HFFc6 (cell line): ENCODE measurements at regions not wholly inside any gene's neighbourhood (a gene's known extent, or its start where the extent isn't known, plus 50 kb on each side); places are given as distances from the start of the nearest gene placed in this dataset.

Experiments used
- DNase-seq: peaks from one replicate; pipeline ENCODE4 v3.0.0-alpha.2; 2018
- H3K27ac Mint-ChIP-seq: 2 replicates; pipeline ENCODE4 v1.8.0; 2020; ENCODE audit warnings: mild to moderate bottlenecking, mixed read lengths
- H3K27me3 Mint-ChIP-seq: 2 replicates; pipeline ENCODE4 v1.8.0; 2021; ENCODE audit warnings: mild to moderate bottlenecking, moderate library complexity, mixed read lengths; ENCODE audit not compliant: insufficient read depth
- H3K36me3 Mint-ChIP-seq: 2 replicates; pipeline ENCODE4 v1.8.0; 2021; ENCODE audit warnings: low read depth, mixed read lengths
- H3K4me1 Mint-ChIP-seq: 2 replicates; pipeline ENCODE4 v1.8.0; 2020; ENCODE audit warnings: low read depth, mixed read lengths
- H3K4me3 Mint-ChIP-seq: 2 replicates; pipeline ENCODE4 v1.8.0; 2020; ENCODE audit warnings: mild to moderate bottlenecking, moderate library complexity, mixed read lengths
- H3K9me3 Mint-ChIP-seq: 2 replicates; pipeline ENCODE4 v1.8.0; 2020; ENCODE audit warnings: mild to moderate bottlenecking, mixed read lengths
- TF ChIP-seq, protein P1 (sequence below): fragments of 200-600 bp; sonication (generic); IDR thresholded peaks from 2 replicates; pipeline ENCODE4 v1.5.0; 2021; ENCODE audit warnings: antibody characterized with exemption, mild to moderate bottlenecking

DNA sequence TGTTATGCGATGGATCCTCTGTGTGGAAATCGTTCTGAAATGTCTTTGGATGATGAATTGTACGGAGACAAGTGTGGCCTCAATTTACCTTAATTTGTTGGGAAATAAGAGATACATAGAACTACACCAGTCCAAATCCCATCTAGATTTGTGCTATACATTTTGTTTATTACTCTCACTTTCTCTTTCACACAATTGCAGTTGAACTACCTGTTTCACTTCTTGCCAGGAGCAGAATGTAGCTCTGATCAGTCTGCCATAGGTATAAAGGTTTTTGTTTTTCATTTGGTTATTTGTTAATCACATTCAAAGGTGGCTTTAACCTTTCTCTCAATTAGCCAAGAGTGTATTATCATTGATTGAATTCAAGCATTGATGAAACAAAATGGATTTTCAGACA lies 268.2 kb downstream of the SNAPC1 start:
- no peaks in the 10 kb centered on the region for H3K9me3 Mint-ChIP-seq
- H3K27me3 Mint-ChIP-seq = no peaks in the 10 kb centered on the region; the same call in 1 of the 2 replicates
- H3K27ac Mint-ChIP-seq = no peak overlapping the region

DNA sequence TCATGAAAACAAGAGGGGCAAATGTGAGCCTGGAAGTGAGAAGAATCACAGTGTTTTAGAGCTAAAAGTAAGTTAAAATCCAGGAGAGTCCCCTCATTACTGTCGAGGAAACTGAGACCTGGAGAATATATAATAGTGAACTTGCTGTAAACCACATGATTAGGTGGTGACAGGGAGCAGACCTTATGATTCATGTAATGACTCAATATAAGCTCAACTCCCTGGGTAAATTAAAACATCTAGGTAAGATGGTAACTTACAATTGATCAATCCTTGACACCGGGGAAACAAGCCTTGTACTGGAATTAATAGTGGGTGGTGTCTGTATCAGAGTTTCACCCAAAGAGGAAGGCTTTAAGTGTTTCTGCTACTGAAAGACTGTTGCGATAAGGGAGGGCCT lies 269.3 kb downstream of the SNAPC1 start:
- Mint-ChIP-seq H3K4me3 (no peak overlapping the region), H3K27me3 (no peaks in the 10 kb centered on the region), H3K36me3 (no peaks in the 10 kb centered on the region), H3K27ac (no peak overlapping the region), H3K4me1 (peaks cover 6% of the 10 kb centered on the region; the same call in 1 of the 2 replicates), H3K9me3 (no peaks in the 10 kb centered on the region)
- TF ChIP-seq, protein P1, sequence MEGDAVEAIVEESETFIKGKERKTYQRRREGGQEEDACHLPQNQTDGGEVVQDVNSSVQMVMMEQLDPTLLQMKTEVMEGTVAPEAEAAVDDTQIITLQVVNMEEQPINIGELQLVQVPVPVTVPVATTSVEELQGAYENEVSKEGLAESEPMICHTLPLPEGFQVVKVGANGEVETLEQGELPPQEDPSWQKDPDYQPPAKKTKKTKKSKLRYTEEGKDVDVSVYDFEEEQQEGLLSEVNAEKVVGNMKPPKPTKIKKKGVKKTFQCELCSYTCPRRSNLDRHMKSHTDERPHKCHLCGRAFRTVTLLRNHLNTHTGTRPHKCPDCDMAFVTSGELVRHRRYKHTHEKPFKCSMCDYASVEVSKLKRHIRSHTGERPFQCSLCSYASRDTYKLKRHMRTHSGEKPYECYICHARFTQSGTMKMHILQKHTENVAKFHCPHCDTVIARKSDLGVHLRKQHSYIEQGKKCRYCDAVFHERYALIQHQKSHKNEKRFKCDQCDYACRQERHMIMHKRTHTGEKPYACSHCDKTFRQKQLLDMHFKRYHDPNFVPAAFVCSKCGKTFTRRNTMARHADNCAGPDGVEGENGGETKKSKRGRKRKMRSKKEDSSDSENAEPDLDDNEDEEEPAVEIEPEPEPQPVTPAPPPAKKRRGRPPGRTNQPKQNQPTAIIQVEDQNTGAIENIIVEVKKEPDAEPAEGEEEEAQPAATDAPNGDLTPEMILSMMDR = no peak
- no peak for DNase-seq

More for the DNA sequence above, 268.2 kb downstream of the SNAPC1 start:
- no peaks in the 10 kb centered on the region for H3K36me3 Mint-ChIP-seq
- no peak overlapping the region for H3K4me3 Mint-ChIP-seq
- no peak for DNase-seq
- peaks cover 6% of the 10 kb centered on the region; the same call in 1 of the 2 replicates for H3K4me1 Mint-ChIP-seq
- TF ChIP-seq, protein P1 = no peak

DNA sequence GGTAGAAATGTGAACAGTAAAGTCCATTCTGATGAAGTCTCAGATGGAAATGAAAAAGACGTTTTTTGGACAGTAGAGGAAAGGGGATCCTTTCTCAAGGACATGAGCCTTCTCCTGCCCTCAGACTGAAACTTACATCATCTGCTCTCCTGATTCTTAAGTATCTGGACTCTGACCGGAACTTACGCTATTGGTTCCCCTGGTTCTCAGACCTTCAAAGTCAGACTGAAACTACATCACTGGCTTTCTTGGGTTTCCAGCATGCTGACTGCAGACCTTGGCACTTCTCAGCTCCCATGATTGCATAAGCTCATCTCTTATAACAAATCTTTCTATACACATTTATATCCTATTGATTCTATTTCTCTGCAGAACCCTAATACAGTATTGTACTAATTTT lies 291.0 kb downstream of the SNAPC1 start:
- no peak for DNase-seq
- Mint-ChIP-seq H3K36me3 (peaks cover 7% of the 10 kb centered on the region; the same call in 1 of the 2 replicates), H3K4me3 (no peak overlapping the region), H3K9me3 (peaks cover 12% of the 10 kb centered on the region; the same call in 1 of the 2 replicates), H3K4me1 (peaks cover 6% of the 10 kb centered on the region; the same call in 1 of the 2 replicates), H3K27ac (no peak overlapping the region), H3K27me3 (peaks cover 3% of the 10 kb centered on the region)
- TF ChIP-seq, protein P1 = no peak

DNA sequence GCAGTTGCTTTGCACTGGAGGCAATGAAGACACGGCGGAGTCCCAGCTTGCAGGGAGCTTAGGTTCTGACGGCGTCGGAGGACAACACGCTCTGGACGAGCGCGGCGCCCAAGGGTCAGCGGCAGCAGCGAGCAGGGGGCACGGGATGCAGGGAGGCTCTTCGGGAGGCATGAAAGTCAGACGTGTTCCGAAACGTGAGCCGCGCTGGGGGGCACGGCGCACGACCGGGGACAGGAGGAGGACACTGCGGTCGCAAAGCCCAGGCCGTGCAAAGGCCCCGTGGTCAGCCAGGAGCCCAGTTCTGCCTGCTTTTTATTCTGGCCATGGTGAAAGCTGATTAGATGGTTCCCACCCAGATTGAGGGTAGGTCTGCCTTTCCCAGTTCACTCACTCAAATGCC lies 294.6 kb downstream of the SNAPC1 start:
- H3K4me1 Mint-ChIP-seq = no peaks in the 10 kb centered on the region
- H3K4me3 Mint-ChIP-seq = no peak overlapping the region
- no peak overlapping the region for H3K27ac Mint-ChIP-seq
- no peaks in the 10 kb centered on the region for H3K27me3 Mint-ChIP-seq
- 0 out of 2 replicates have a peak, but pooled peaks cover under 1% of the 10 kb centered on the region for H3K36me3 Mint-ChIP-seq
- H3K9me3 Mint-ChIP-seq = no peaks in the 10 kb centered on the region
- TF ChIP-seq, protein P1 = no peak
- DNase-seq = no peak

DNA sequence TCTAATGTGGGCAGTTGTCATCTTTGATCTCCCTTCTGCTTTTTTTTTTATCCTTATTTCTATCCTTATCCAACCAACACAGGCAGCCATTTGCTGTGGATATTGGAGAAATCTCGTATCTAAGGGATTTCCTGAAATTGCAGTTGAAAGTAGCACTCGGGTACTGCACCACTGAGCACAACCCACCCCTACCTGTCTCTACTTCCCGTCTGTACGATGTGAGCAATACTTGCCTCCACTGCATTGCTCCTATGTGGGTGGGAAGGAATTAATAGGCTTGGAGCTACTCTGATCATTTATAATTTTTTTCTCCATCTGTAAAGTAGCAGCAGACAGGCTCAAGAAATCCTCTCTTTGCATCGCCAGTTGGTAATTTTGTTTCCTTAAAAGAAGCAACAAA lies 300.4 kb downstream of the SNAPC1 start:
- Mint-ChIP-seq H3K27ac (no peak overlapping the region), H3K27me3 (no peaks in the 10 kb centered on the region; the same call in 1 of the 2 replicates), H3K4me3 (no peak overlapping the region), H3K9me3 (no peaks in the 10 kb centered on the region), H3K4me1 (peaks cover 17% of the 10 kb centered on the region), H3K36me3 (no peaks in the 10 kb centered on the region)
- TF ChIP-seq, protein P1 = no peak
- DNase-seq = no peak
